Fibroblast of the conjunctiva (primary cell): ENCODE measurements at regions not wholly inside any gene's neighbourhood (a gene's known extent, or its start where the extent isn't known, plus 50 kb on each side); places are given as distances from the start of the nearest gene placed in this dataset.

Experiments
- DNase-seq: peaks from one replicate; pipeline ENCODE4 v3.0.0-alpha.2; 2010; ENCODE audit warnings: low read depth

DNA sequence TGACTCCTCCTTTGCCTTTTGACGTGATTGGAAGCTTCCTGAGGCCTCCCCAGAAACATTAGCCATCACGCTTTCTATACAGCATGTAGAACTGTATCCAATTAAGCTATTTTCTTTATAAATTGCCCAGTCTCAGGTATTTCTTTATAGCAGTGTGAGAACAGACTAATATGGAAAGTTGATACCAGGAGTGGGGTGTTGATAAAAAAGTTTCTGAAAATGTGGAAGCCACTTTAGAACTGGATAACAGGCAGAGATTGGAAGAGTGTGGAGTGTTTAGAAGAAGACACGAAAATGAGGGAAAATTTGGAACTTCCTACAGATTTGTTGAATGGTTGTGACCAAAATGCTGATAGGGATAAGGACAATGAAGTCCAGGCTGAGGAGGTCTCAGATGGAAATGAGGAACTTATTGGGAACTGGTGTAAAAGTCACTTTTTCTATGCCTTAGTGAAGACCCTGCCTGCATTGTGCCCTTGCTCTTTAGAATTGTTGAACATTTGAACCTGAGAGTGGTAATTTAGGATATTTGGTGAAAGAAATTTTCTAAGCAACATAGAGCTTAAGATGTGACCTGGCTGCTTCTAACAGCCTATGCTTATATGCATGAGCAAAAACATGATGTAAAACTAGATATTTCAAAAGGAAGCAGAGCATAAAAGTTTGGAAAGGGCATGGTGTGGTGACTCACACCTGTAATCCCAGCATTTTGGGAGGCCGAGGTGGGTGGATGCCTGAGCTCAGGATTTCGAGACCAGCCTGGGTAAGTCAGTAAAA lies 969.7 kb downstream of the DSC3 start:
- no peak for DNase-seq

DNA sequence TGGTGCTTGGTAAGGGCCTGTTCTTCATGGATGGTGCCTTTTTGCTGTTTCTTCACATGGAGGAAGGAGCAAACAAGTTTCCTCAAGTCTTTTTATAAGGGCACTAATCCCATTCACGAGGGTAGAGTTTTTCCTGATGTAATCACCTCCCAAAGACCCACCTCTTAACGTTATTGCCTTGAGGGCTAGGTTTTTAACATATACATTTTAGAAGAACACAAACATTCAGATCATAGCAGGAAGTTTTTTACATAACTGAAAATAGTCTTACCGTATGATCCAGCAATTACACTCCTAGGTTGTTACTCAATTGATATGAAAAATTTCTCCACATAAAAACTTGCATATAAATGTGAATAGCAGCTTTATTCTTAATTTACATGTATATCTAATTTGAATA lies 976.3 kb downstream of the DSC3 start:
- no peak for DNase-seq

DNA sequence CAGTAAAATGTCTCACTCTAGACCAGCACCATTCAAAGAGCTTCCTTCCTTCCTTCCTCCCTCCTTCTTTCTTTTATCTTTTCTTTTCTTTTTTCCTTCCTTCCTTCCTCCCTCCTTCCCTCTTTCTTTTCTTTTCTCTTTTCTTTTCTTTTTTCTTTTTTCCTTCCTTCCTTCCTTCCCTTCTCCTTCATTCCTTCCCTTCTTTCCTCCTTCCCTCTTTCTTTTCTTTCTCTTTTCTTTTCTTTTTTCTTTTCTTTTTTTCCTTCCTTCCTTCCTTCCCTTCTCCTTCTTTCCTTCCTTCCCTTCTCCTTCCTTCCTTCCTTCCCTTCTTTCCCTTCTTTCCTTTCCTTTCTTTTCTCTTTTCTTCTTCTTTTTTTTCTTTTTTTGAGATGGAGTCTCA lies 985.1 kb downstream of the DSC3 start:
- no peak for DNase-seq

DNA sequence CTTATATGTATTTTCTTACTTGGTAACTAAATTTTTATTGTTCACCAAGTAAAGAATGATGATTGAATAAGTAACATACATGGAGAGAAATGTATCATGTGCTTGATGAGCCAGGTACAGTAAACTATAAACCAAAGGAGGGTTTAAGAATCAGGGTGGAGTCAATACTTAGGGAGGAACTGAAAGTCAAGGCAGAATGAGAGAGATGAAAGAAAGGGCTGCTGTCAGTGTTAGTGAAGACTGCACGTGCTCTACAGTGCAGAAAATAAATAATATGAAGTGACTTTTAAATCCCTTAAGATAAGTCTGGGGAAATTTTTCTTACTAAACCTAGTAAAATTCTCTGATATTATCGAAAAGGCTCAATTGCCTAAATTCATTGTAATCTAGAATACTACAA lies 986.0 kb downstream of the DSC3 start:
- no peak for DNase-seq

DNA sequence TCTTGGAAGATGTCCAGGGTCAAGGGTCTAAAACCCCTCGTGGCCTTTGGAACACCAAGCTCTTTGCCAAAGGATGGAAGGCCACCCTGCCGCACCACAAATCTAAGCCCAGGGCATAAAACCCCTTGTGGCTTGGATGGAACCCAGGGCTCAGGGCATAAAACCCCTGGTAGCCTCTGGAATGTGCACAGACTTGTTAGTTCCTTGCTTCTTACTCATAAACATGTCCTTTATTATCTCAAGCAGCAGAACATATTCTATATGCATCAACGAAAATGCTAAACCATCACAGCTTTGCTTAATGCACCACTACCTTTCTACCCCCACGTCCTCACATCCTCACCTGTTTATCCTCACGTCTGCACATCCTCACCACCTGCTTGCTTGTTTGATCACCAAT lies 998.0 kb downstream of the DSC3 start:
- no peak for DNase-seq

DNA sequence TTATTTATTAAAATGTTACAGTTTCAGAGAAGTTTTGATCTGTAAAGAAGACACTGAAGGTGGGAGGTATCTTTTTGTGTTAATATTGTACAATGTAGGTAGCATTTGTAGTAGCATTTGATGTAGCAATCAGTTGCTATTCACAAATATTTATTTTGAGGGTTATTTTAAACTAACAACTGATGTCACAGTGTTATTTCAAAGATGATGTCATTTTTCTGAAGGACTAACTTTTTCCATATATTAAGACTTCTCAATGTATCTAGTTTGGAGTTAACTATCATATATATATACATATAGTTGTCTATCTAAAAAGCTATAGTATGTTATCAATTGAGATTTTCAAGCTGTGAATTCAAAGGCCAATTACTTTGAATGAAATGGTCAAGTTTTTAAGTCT lies 1003.3 kb downstream of the DSC3 start:
- DNase-seq = no peak

DNA sequence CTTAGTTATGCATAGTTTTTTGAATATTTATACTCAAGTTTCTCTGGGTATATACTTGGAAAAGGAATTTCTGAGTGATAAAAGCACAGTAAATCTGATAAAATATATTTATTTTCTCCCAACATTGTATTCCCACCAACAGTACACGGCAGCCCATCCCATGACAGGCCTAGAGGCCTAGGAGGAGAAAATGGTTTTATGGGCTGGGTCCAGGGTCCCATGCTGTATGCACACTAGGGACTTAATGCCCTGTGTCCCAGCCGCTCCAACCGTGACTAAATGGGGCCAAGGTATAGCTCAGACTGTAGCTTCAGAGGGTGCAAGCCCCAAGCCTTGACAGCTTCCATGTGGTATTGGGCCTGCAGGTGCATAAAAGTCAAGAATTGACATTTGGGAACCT lies 1007.7 kb downstream of the DSC3 start:
- DNase-seq = no peak

DNA sequence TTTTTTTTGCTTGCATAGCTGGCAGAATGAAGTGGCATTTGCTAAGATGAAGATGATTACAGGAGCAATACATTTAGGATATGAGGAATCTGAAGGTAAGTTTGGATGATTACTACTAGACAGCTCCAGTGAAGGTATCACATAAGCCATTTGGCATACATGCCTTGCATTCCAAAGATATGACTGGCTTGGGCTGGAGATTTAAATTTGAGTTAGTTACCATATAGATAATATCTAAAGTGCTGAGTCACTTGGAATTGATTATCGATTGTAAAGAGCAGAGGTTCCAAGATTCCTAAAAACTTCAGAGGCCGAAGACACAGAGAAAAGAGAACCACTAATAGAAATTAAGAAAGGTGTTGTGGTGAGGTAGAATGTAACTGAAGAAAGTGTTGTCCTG lies 1026.4 kb downstream of the DSC3 start:
- DNase-seq = no peak

DNA sequence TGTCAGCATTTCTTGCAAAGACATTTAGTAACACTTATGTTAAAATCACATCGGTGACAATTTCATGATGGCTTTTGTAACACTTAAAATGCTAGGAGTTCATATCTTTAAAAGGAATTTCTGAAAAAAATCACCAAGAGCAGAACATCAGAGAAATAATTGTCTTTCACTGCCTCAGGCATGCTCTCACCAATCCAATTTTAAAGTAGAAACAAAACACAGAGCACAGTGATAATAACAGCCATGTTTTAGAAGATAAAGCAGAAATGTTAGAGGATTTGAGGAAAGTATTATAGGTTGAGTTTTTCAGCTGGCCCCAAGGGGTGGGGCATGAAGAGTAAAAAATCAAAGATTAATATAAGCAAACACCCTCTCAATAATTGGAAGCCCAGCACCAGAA lies 1037.6 kb downstream of the DSC3 start:
- no peak for DNase-seq

DNA sequence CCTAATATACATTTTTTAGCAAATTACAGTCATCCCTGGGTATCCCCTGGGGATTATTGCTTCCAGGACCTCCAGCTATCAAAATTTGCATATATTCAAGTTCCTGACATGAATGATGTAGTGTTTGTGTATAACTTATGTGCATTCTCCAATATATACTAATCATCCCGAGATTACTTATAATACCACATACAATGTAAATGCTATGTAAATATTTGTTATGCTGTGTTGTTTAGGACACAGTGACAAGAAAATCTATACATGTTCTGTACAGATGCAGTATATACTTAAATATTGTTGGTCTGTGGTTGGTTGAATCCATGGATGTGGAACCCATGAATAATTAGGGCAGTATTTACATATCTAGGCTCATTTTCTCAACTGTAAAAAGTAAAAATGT lies 1060.3 kb downstream of the DSC3 start:
- no peak for DNase-seq

DNA sequence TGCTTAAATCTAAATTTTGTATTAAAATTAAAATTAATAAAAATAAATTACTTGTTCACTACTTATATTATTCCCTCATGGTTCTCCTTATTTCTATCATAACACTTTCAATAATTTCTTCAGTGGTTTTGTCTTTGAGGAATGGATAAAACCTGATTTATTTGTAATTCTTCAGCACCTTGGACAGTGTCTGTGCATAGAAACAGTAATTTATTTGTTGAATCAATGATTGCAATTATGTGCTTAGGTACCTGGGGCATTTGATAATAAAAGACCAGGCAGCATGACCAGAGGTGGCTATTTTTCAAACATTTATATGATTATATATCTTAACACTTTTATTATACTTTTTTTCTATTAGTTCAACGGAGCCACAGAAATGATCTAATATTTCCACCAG lies 1062.7 kb downstream of the DSC3 start:
- no peak for DNase-seq

DNA sequence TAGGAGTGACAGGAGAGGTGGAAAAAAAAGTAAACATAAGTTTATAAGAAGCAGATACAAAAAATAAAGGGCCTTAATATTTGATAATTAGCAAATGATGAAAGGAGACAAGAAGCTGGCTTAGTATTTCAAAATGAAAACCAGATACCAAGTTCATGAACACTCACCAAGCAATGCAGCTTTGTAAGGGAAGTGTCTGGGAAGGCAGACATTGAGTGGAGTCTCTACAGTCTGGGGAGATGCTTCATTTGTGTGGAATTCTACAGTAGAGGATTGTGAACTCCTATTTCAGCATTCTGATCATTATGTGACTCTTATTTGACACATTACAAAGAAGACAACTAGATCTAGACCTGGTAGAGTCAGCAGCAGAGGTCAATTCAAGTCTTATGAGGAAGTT lies 1072.7 kb downstream of the DSC3 start:
- no peak for DNase-seq

DNA sequence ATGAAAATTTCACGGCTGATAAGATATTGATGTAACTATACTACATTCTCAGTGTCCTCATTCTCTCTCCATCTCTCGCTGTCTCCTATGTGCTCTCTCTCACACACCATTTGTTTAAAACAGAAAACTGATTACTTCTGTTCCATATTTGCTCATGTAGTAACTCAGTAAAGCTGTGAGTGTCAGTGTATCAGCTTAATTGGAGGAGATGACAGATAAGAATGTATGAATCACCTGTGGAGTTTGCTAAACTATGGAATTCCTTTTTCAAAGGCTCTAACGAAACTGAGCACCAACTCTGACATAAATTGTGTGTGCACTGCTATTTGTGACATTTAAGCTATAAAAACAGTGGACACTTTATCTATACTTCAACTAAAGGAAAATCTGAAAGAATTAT lies 1080.0 kb downstream of the DSC3 start:
- no peak for DNase-seq

DNA sequence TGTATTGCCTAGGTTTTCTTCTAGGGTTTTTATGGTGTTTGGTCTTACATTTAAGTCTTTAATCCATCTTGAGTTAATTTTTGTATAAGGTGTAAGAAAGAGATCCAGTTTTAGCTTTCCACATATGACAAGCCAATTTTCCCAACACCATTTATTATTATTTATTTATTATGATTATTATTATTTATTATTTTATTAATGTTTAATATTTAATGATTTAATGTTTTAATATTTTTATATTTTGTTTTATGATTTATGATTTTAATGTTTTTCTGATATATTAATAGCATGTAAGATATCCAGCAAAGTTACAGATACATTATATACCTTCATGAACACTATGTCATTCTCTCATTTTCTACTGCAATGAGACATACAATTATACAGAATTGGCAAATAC lies 1082.0 kb downstream of the DSC3 start:
- no peak for DNase-seq

DNA sequence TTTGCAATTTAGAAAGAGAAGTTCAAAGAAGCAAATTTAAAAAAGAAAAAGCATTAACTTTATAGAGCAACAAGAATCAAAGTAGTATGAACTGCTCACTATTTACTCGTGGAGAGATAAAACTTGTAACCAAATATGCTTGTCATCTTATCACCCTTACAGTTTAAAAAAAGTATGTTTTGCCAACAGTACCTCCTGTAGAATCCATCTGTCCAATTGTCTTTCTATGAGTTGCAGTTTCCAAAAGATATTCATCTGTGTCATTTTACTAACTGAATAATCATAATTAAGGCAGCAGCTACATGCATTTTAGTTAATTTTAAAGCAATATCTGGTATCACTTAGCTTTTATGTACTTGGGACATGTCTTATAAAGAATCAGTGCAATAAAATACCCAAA lies 1112.3 kb downstream of the DSC3 start:
- DNase-seq = no peak

DNA sequence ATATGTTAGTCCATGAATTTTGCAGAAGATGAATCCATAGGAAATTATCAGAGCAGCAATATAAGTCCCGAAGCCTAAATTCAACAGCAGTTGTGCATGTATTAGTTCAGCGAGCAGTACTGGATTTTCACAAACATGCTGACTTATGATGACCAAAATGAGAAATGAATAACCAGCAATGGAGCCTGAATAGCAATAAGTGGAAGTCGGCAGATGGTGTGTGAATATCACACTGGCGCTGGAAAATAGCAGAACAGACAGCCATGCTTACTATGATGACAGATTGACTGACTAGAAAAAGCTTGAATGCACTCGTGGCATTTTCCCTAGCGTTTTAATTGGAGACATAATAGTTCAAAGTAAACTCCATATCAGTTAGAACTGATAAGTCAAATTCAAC lies 1114.5 kb downstream of the DSC3 start:
- DNase-seq = no peak

DNA sequence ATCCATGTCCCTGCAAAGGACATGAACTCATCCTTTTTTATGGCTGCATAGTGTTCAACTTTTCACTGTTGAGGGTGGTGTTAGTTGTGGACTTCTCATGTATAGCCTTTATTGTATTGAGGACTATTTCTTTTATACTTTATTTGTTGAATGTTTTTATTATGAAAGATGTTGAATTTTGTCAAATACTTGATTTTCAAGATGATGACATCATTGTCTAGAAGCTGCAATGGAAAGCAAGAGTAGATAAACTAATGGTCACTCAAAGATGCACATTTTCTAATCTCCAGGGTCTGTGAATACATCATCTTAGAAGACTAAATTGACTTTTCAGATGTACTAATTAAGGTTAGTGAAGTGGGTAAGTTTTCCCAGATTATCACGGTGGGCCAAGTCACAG lies 1117.0 kb downstream of the DSC3 start:
- DNase-seq = no peak

DNA sequence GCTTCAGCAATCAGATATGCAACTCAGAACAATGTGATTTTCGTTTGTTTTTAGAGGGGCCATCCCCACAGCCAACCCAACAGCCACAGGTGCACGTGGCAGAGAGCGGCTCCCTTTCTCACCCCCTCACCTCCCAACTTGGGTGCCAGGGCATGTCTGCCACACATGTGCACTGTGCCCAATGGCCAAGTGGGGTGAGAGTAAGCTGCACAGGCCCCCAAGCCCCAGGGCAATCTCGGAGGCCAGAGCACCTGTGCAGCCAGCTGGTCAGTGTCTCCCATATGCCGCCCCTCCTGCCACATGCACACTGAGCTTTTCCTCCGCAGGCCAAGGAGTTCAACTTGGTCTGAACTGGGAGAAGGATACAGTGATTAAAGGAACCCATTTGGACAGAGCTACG lies 1130.2 kb downstream of the DSC3 start:
- DNase-seq = no peak

DNA sequence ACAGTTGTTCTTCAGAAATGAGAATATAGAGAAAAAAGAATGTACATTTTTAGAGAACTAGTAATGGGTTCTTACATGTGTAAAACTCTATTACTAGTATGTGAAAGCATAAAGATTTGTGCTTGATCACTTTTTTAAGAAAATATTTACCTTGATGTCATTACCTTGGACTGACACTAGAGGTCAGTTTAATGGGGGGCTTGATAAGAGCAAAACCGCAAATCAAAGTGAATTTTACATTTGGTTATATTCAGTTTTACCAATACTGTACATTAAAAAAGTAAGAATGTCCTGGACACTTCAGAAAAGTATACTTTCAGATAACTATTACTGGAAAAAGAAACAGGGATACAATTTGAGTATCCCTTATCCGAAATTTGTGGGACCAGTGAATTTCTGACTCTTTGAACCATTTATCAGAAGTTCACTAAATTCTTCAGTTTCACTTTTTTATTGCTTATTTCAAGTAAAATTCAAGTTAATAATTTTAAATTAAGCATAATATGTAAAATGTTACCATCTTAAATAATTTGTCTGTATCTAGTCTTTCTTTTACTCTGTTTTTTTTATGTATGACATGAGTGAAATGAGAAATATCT lies 1149.5 kb downstream of the DSC3 start:
- no peak for DNase-seq

DNA sequence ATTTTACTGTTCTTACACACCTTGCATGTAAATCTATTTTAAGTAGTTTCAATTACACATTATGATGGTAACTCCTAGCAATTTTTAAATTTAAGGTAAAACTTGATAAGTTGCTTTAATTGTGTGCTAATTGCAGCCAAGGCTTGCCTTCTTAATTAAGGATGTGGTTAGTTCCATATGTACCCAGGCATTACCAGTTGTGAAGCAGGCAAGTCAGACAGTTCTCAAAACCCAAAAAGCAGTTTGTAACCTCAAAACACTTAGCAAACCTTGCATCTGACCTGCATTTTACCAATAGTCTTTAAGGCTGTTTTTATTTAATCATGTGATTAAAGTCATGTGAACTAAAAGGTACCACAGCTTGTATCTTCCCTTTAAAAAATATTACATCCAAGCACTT lies 1159.4 kb downstream of the DSC3 start:
- no peak for DNase-seq

DNA sequence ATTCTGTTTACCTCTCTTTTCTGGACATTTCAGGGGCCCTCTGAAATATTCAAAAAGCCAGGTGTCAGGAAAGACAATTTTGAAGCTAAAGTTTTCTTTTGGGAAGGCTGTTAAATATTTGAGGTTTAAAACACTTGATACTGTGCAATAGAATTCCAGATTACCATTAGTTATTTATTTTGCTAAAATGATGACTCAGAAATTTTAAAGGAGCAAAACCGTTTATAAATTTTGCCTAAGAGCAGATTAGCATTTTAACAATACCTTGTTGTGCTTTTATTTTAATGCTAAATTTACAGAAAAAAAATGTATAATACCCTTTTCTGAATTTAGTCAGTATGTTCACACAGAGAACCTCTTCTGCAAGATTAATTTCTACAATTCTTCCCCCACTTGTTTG lies 1159.9 kb downstream of the DSC3 start:
- DNase-seq = no peak

DNA sequence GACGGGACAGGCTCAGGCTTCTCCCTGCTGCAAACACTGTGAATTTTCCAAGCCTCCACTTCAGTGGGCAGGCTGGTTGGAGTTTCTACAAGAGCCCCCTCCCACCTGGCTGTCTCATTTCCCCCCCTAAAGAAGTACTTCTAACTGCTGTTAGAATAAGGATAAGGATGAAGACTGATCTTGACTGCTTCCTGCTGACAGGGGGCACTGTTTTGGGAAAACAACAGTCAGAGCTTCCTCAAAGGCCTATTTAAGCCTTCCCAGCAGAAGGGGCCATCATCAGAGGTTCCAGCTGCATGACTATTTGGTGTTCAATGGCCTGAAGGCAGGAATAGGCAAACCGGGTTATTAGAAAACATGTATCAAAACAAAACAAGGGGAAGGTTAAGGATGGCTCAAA lies 1162.8 kb downstream of the DSC3 start:
- no peak for DNase-seq

DNA sequence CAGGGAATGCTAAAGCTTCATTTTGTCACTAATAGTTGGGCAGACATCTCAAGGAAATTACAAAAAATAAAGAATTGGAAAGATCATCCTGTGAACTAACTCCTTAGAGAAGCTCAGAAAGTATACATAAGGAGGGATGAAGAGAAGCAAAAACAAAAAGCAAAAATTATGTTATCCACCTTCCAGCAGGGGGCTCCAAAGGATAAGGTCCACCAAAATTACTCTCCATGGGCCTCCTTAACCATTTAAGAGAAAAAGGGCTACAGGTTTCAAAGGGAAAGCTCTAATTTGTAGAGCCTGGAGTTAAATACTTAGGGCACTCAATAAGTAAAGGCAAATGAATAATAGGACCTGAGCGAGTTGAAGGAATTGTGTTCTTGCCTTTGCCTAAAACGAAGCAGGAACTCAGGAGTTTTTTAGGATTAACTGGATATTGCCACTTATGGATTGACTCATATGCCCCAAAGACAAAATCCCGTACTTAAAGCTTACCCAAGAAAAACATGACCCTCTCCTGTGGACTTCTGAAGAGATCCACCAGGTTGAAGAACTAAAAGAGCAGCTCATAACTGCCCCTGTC lies 1167.9 kb downstream of the DSC3 start:
- DNase-seq = peak; percentile 2

DNA sequence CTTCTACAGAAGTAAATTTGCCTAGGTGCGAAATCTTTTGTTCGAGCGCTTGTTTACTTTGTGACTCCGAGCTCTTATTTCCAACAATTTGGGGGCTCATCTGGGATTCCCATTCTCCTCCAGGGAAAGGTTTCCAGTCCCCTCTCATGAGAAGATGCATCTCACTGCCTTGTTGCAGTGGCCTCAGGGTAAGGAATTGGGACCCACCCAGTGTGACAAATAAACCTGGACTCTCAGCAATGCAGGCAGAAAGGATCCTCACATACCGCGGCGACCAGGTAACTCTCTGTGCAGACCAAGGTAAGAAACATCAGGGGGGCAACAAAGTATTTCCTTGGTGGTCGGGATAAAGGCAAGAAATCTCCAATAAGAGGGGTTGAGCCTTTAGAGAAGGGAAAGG lies 1169.3 kb downstream of the DSC3 start:
- DNase-seq = no peak
